Esophagus squamous epithelium (tissue), 4 donors: ENCODE measurements at regions not wholly inside any gene's neighbourhood (a gene's known extent, or its start where the extent isn't known, plus 50 kb on each side); places are given as distances from the start of the nearest gene placed in this dataset.
A peak's percentile ranks its signal among the peaks of the same experiment; 100 is the strongest.

ENCODE experiments used
- POLR2A ChIP-seq, 4 donors: fragments of 450-650 bp; IDR thresholded peaks; one replicate each; pipeline ENCODE4 v1.6.1; 2017; ENCODE audit warnings: antibody characterized with exemption in 4 of 4, mild to moderate bottlenecking in 4 of 4, moderate library complexity in 3 of 4
- TF ChIP-seq, protein P1 (sequence below), 6 experiments: fragments of 450-650 bp in 4 of 6; fragments of 200-600 bp in 2 of 6; sonication (generic) in 2 of 6; IDR thresholded peaks; one replicate each; pipeline ENCODE4 v1.5.1; 2016 to 2019; ENCODE audit warnings: antibody characterized with exemption in 6 of 6, mild to moderate bottlenecking in 4 of 6, moderate library complexity in 4 of 6

DNA sequence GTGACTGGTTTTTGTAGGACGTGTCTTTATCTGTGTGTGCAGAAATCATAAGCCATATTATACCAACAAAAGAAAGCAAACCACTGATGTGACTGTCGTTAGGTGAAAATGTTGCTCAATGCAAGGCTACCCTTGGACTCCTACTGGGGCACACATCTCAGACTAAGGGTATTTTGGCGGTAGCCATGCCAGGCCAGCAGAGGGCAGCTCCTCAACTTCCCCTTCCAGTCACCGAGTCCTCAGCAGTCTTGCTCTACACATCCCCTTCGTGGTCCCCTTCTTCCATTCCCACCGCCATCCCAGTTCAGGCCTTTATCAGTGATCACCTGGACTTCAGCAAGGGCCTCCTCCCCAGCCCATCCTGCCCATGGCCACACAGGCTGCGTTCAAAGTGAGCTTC, 113.7 kb upstream of the GGTLC1 start:
- TF ChIP-seq, protein P1, sequence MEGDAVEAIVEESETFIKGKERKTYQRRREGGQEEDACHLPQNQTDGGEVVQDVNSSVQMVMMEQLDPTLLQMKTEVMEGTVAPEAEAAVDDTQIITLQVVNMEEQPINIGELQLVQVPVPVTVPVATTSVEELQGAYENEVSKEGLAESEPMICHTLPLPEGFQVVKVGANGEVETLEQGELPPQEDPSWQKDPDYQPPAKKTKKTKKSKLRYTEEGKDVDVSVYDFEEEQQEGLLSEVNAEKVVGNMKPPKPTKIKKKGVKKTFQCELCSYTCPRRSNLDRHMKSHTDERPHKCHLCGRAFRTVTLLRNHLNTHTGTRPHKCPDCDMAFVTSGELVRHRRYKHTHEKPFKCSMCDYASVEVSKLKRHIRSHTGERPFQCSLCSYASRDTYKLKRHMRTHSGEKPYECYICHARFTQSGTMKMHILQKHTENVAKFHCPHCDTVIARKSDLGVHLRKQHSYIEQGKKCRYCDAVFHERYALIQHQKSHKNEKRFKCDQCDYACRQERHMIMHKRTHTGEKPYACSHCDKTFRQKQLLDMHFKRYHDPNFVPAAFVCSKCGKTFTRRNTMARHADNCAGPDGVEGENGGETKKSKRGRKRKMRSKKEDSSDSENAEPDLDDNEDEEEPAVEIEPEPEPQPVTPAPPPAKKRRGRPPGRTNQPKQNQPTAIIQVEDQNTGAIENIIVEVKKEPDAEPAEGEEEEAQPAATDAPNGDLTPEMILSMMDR (IDR thresholded peaks at IDR 0.05), result peak in 2 of 6 experiments; percentile 9 to 39
- no peak for TF ChIP-seq POLR2A (IDR thresholded peaks at IDR 0.05)
